ENCODE measurements at regions not wholly inside any gene's neighbourhood (a gene's known extent, or its start where the extent isn't known, plus 50 kb on each side); places are given as distances from the start of the nearest gene placed in this dataset.
A peak's percentile ranks its signal among the peaks of the same experiment; 100 is the strongest.

DNA sequence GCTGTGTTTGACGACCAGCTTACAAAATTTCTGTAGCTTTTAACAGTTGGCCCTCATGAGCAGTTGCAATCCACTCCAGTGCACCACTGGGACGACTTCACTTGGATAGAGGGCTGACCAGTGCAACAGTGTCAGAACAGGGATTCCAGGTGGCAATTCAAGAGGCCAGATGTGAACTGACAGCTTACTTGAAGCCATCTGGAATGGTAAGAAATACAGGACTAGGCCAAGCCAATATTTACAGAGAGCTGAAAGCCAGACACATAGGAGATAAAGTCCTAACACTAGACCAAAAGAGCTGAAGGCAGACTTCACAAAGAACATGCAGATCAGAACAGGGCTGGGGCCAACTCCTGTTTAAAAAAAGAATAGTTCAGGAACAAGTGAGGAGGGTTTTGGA is 93.5 kb upstream of the NFIA start:
- peaks cover 14% of the 10 kb centered on the region for H3K4me1 ChIP-seq (ENCODE audit: control insufficient read depth, insufficient read depth, low read length)
- no peak for DNase-seq (ENCODE audit: low read depth in 4 of 6, low spot score in 6 of 6)
- H3K4me3 ChIP-seq (ENCODE audit: low read depth, low read length) = no peak overlapping the region
- H3K27ac ChIP-seq (ENCODE audit: low read depth, low read length) = no peak overlapping the region
- H3K27me3 ChIP-seq (ENCODE audit: control insufficient read depth, insufficient read depth, low read length) = no peaks in the 10 kb centered on the region
- no peaks in the 10 kb centered on the region for H3K36me3 ChIP-seq (ENCODE audit: control insufficient read depth, insufficient read depth, low read length)
- no peaks in the 10 kb centered on the region for H3K9me3 ChIP-seq (ENCODE audit: control insufficient read depth, insufficient read depth, low read length)
- WGBS (ENCODE audit: insufficient coverage) = 84% methylated on average over 2 of the region's 2 CpGs

DNA sequence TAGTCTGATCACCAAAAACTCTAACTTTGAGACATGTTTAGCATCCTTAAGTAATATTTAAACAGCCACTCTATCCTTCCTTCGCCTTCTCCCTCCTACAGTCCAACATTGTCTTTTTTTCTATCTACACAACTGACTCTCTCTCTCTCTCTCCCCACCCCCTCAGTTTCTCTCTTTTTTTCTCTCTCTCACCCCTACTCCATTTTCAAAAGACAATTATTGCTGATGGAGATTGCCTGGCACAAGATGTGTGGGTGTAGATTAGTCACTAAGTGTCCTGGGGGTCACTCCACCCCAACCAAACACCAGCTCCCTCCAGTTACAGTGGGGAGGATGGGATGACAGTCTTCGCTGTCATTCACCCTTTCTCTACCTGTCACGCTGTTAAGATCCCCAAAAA is 94.5 kb upstream of the NFIA start:
- H3K27me3 ChIP-seq (ENCODE audit: control insufficient read depth, insufficient read depth, low read length) = no peaks in the 10 kb centered on the region
- no peak overlapping the region for H3K4me3 ChIP-seq (ENCODE audit: low read depth, low read length)
- H3K4me1 ChIP-seq (ENCODE audit: control insufficient read depth, insufficient read depth, low read length) = peaks cover 14% of the 10 kb centered on the region
- no peak overlapping the region for H3K27ac ChIP-seq (ENCODE audit: low read depth, low read length)
- WGBS (ENCODE audit: insufficient coverage) = 73% methylated on average over 1 of the region's 3 CpGs
- H3K36me3 ChIP-seq (ENCODE audit: control insufficient read depth, insufficient read depth, low read length) = no peaks in the 10 kb centered on the region
- no peak for DNase-seq (ENCODE audit: low read depth in 4 of 6, low spot score in 6 of 6)
- no peaks in the 10 kb centered on the region for H3K9me3 ChIP-seq (ENCODE audit: control insufficient read depth, insufficient read depth, low read length)

DNA sequence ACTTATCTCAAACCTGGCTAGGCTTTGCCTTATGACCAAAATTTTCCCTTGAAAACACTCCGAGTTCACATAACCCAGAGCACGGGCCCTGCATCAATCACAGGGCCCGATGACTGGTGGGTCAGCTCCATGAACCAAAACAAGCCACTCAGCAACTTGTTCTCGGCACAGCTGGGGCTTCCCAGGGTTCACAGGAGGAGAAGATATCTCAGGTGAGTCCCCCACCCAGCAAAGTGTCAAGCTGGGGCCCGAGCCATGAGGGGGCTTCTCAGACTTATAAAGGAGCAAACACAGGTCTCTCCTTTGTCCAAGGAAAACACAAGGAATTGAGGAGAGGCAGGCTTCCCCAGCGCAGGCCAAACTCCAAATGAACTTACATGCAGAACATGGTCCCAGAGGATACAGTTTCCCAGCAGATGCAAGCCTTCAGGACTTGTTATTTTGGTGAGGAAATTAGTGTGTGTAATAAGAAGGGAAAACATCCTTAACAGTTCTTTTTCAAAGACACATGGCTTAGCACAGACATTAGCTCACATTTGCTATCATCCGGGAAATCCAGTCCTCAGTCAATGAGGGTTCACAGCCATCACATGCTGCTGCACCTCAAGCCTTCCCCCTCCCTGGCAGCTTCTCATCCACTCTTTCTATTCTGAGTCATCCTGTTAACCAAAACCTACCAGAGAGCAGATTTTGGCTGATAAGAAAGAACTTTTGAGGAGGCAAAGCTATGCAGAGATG is 98.1 kb upstream of the NFIA start:
- Histone ChIP-seq H3K36me3 (ENCODE audit: control insufficient read depth, insufficient read depth, low read length) (no peaks in the 10 kb centered on the region), H3K9me3 (ENCODE audit: control insufficient read depth, insufficient read depth, low read length) (no peaks in the 10 kb centered on the region), H3K4me1 (ENCODE audit: control insufficient read depth, insufficient read depth, low read length) (peaks cover 3% of the 10 kb centered on the region), H3K4me3 (ENCODE audit: low read depth, low read length) (no peak overlapping the region), H3K27me3 (ENCODE audit: control insufficient read depth, insufficient read depth, low read length) (no peaks in the 10 kb centered on the region), H3K27ac (ENCODE audit: low read depth, low read length) (peak overlapping the region; percentile 69)
- WGBS (ENCODE audit: insufficient coverage) = 49% methylated on average over 6 of the region's 7 CpGs
- peak in 1 of 6 donors; percentile 69 for DNase-seq (ENCODE audit: low read depth in 4 of 6, low spot score in 6 of 6)

DNA sequence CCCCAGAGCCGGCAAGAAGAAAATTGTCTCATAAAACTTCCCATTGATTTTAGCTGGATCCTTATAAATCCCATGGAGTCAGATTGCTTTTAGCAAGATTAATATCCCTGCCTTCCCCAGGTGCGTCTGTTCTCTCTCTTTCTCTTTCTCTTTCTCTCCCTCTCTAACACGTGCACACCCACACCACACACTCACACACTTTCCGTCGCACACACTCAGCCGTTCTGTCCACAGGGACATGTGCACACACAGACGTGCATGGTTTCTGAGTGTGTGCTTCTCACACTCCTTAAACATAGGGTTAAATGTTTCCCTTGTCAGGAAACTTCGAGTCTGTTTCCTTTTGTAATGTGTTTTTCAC is 98.7 kb upstream of the NFIA start:
- no peaks in the 10 kb centered on the region for H3K36me3 ChIP-seq (ENCODE audit: control insufficient read depth, insufficient read depth, low read length)
- H3K4me3 ChIP-seq (ENCODE audit: low read depth, low read length) = no peak overlapping the region
- no peaks in the 10 kb centered on the region for H3K9me3 ChIP-seq (ENCODE audit: control insufficient read depth, insufficient read depth, low read length)
- no peak for DNase-seq (ENCODE audit: low read depth in 4 of 6, low spot score in 6 of 6)
- H3K4me1 ChIP-seq (ENCODE audit: control insufficient read depth, insufficient read depth, low read length) = peaks cover 3% of the 10 kb centered on the region
- no peaks in the 10 kb centered on the region for H3K27me3 ChIP-seq (ENCODE audit: control insufficient read depth, insufficient read depth, low read length)
- WGBS (ENCODE audit: insufficient coverage) = 70% methylated on average over 8 of the region's 8 CpGs
- H3K27ac ChIP-seq (ENCODE audit: low read depth, low read length) = peak overlapping the region; percentile 69

DNA sequence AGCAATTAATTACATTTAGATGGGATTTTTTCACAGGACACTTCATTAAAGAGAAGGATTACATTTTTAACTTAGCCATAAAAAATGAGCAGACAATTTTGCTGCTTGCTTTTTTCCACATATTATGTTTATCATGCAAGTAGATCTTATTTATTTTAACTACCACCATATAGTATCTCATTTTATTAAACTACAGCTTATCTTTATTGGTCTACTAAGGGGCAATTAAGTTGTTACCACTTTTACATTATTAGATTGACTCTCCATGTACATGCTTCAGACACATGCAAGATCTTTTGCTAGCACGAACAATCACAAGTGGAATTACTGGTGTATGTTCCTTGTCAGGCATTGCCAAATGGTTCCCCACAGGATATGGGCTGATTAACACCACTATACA is 99.8 kb upstream of the NFIA start:
- no CpG with 5 or more reads among the region's 1 CpG for WGBS (ENCODE audit: insufficient coverage)
- no peak overlapping the region for H3K27ac ChIP-seq (ENCODE audit: low read depth, low read length)
- no peak for DNase-seq (ENCODE audit: low read depth in 4 of 6, low spot score in 6 of 6)
- no peaks in the 10 kb centered on the region for H3K9me3 ChIP-seq (ENCODE audit: control insufficient read depth, insufficient read depth, low read length)
- H3K36me3 ChIP-seq (ENCODE audit: control insufficient read depth, insufficient read depth, low read length) = no peaks in the 10 kb centered on the region
- H3K27me3 ChIP-seq (ENCODE audit: control insufficient read depth, insufficient read depth, low read length) = no peaks in the 10 kb centered on the region
- H3K4me1 ChIP-seq (ENCODE audit: control insufficient read depth, insufficient read depth, low read length) = no peaks in the 10 kb centered on the region
- H3K4me3 ChIP-seq (ENCODE audit: low read depth, low read length) = no peak overlapping the region

DNA sequence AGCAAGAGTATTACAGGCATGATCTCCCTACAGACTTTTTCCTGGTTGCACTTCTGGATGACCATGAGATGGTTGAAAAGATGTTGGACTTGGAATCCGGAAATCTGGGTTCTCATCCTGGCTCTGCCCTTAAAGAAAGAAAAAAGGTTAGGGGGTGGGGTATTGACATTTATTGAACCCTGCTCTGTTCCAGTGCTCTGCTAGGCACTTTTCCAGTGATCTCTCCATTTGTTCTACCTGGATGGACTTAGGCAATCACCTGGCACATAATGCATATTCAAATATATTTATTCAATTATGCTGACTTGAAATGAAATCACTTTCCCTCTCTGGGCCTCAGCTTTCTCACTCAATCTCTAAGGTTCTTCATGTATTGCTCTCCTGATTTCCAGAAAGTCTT is 101.0 kb upstream of the NFIA start:
- H3K27ac ChIP-seq (ENCODE audit: low read depth, low read length) = no peak overlapping the region
- DNase-seq (ENCODE audit: low read depth in 4 of 6, low spot score in 6 of 6) = no peak
- H3K4me3 ChIP-seq (ENCODE audit: low read depth, low read length) = no peak overlapping the region
- 83% methylated on average over 1 of the region's 1 CpG for WGBS (ENCODE audit: insufficient coverage)
- H3K9me3 ChIP-seq (ENCODE audit: control insufficient read depth, insufficient read depth, low read length) = no peaks in the 10 kb centered on the region
- no peaks in the 10 kb centered on the region for H3K27me3 ChIP-seq (ENCODE audit: control insufficient read depth, insufficient read depth, low read length)
- no peaks in the 10 kb centered on the region for H3K4me1 ChIP-seq (ENCODE audit: control insufficient read depth, insufficient read depth, low read length)
- no peaks in the 10 kb centered on the region for H3K36me3 ChIP-seq (ENCODE audit: control insufficient read depth, insufficient read depth, low read length)

DNA sequence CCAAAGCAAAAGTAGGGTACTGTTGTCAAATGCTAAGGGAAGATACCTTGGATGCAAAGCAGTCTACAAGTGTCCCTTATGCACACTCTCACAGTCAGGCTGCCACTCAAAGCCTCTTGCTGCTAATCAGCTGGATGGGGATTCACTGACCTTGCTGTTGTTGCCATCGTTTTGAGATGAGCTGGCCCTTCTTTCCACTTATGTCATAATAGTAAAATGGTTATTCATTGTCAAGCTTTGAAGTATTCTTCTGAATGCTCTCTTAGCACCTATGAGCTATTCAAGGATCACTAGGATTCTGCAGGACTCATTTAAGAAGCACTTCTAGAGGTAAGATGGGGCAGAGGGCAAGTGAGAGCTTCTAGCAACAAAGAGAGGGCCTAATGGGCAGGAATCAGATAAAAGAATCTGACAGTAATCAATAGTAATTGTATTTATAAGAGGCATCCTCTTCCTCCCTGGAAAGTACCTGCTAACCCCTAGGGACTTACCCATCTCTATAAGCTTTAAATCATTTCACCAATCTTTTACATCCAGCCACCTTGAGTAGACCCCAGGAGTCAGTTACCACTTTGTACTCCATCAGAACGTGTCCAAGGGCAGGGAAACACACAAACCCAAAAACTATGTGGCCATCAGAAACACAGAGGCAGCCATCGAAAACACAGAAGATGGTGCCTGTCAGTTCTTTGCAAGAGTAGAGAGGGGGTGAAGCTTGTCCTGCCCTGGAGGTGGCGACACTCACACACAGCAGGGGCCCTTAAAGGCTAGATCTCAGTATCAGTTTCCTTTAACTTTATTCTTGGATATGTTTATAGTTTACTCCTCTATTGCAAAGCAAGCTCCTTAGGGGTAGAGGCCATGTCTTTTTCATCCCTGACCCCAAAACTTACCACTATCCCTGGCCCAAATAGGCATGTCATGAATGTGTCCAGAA is 103.7 kb upstream of the NFIA start:
- no peaks in the 10 kb centered on the region for H3K27me3 ChIP-seq (ENCODE audit: control insufficient read depth, insufficient read depth, low read length)

DNA sequence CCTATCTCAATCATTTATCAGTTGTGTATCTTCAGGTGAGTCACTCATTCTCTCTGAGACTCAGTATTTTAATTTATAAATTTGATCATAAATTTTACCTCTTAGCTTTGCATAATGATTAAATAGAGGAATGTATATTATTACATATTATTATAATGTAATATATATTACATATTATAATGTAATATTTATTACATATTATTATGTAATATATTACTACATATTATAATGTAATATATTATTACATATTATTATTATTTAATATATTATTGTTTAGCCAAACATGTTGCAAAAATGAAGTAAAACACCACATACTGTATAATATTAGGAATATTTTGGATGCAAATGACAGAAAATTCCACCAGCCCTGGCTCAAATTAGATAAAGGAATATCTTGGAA is 104.7 kb upstream of the NFIA start:
- DNase-seq (ENCODE audit: low read depth in 4 of 6, low spot score in 6 of 6) = no peak
- H3K27ac ChIP-seq (ENCODE audit: low read depth, low read length) = no peak overlapping the region
- H3K36me3 ChIP-seq (ENCODE audit: control insufficient read depth, insufficient read depth, low read length) = no peaks in the 10 kb centered on the region
- no peaks in the 10 kb centered on the region for H3K4me1 ChIP-seq (ENCODE audit: control insufficient read depth, insufficient read depth, low read length)
- no peaks in the 10 kb centered on the region for H3K27me3 ChIP-seq (ENCODE audit: control insufficient read depth, insufficient read depth, low read length)
- no peak overlapping the region for H3K4me3 ChIP-seq (ENCODE audit: low read depth, low read length)
- no peaks in the 10 kb centered on the region for H3K9me3 ChIP-seq (ENCODE audit: control insufficient read depth, insufficient read depth, low read length)

More for the DNA sequence above, 103.7 kb upstream of the NFIA start:
- Histone ChIP-seq H3K9me3 (ENCODE audit: control insufficient read depth, insufficient read depth, low read length) (no peaks in the 10 kb centered on the region), H3K27ac (ENCODE audit: low read depth, low read length) (no peak overlapping the region), H3K36me3 (ENCODE audit: control insufficient read depth, insufficient read depth, low read length) (no peaks in the 10 kb centered on the region), H3K4me1 (ENCODE audit: control insufficient read depth, insufficient read depth, low read length) (no peaks in the 10 kb centered on the region), H3K4me3 (ENCODE audit: low read depth, low read length) (no peak overlapping the region)
- no peak for DNase-seq (ENCODE audit: low read depth in 4 of 6, low spot score in 6 of 6)
- WGBS (ENCODE audit: insufficient coverage) = no CpG with 5 or more reads among the region's 4 CpGs

DNA sequence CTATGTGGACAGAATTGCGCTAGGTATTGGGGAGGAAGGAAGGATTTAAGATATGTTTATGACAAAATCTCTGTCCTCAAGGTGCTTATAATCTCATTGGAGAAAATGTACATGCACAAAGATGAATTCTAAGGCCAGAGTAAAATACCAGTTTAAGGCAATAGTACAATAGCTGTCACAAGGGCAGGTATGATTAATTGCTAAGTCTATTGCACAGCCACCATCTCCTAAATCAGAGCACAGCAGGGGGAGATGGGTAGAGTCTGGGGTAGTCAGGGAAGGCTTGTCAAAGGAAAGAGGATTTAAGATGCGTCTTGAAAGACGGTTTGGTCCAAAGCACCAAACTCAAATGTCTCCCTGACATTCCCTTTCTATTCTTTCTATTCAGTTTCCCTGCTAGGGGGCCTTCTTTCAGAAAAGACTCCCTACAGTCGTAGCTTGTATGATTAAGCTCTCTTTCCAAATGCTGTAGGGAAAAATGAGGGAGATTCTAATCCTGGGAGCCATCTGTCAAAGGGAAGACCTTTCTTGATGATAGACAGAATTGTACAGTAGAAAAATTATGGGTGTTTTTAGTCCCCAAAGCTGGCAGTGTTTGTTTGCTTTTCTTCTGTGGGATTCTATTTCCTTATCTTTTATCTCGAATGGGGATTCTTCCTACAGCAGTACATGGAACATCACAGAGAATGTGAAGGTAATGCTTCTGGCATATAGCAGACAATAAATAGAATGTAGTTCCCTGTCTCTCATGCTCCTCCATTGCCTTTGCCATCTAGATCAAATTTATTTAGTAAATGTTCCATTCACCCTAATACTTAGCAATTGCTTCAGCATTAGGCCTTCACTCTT is 107.6 kb upstream of the NFIA start:
- Histone ChIP-seq H3K9me3 (ENCODE audit: control insufficient read depth, insufficient read depth, low read length) (no peaks in the 10 kb centered on the region), H3K27ac (ENCODE audit: low read depth, low read length) (no peak overlapping the region), H3K36me3 (ENCODE audit: control insufficient read depth, insufficient read depth, low read length) (no peaks in the 10 kb centered on the region), H3K27me3 (ENCODE audit: control insufficient read depth, insufficient read depth, low read length) (no peaks in the 10 kb centered on the region), H3K4me3 (ENCODE audit: low read depth, low read length) (no peak overlapping the region), H3K4me1 (ENCODE audit: control insufficient read depth, insufficient read depth, low read length) (peaks cover 7% of the 10 kb centered on the region)
- no peak for DNase-seq (ENCODE audit: low read depth in 4 of 6, low spot score in 6 of 6)
- WGBS (ENCODE audit: insufficient coverage) = no CpG with 5 or more reads among the region's 5 CpGs

Data from spinal cord (tissue), 9 donors.